Psoas muscle (tissue), 7 donors: ENCODE measurements at regions not wholly inside any gene's neighbourhood (a gene's known extent, or its start where the extent isn't known, plus 50 kb on each side); places are given as distances from the start of the nearest gene placed in this dataset.

ENCODE experiments used
- ATAC-seq, 4 donors: fragments of 200-7000 bp; cut with Tn5 transposase; one replicate each; pipeline ENCODE4 v1.9.1; 2020; ENCODE audit warnings: moderate library complexity in 3 of 4, mild to moderate bottlenecking in 2 of 4
- DNase-seq, 2 donors: peaks; one replicate each; pipeline ENCODE4 v3.0.0-alpha.2; 2020
- H3K27ac ChIP-seq: fragments of 200-600 bp; one replicate; pipeline ENCODE4 v1.8.0; 2022
- H3K27me3 ChIP-seq, 3 donors: fragments of 200-600 bp in 1 of 3; one replicate each; pipeline versions ENCODE4 v1.6.1 to v1.8.0; 2013 to 2022; ENCODE audit warnings: low read length in 2 of 3, mild to moderate bottlenecking in 2 of 3, moderate library complexity in 1 of 3; ENCODE audit not compliant: insufficient read depth in 3 of 3
- H3K36me3 ChIP-seq, 2 donors: fragments of 200-600 bp in 1 of 2; one replicate each; pipeline versions ENCODE4 v1.6.1 to v1.8.0; 2013 to 2022; ENCODE audit warnings: low read depth in 1 of 2, mild to moderate bottlenecking in 1 of 2, moderate library complexity in 1 of 2; ENCODE audit not compliant: insufficient read depth in 1 of 2
- H3K4me1 ChIP-seq: fragments of 200-600 bp; one replicate; pipeline ENCODE4 v1.8.0; 2022
- H3K4me3 ChIP-seq: fragments of 200-600 bp; one replicate; pipeline ENCODE4 v1.8.0; 2022; ENCODE audit warnings: mild to moderate bottlenecking
- H3K9me3 ChIP-seq: fragments of 200-600 bp; one replicate; pipeline ENCODE4 v1.8.0; 2022
- WGBS, 3 donors: extraction: QIAGEN DNeasy Blood & Tissue Kit; methylation state at CpG; one replicate each; pipeline versions ENCODE4 v1.1.6 to v1.1.7; 2013; 5-methylcytosine and 5-hydroxymethylcytosine counted together
- intact Hi-C, 2 donors: fragments of 100-400 bp; cut with DNase I; formaldehyde crosslinking; loops; one replicate each; pipeline versions ENCODE4 v1.11.0 to v1.14.2; 2022
- TF ChIP-seq, protein P1 (sequence below): fragments of 200-600 bp; IDR thresholded peaks from one replicate; pipeline ENCODE4 v1.8.0; 2022; ENCODE audit warnings: antibody characterized with exemption
- donor health status: healthy with polysubstance abuse.
- donor health status: DM: no; HTN: no; CAD: no; lungs with moderate emphysema.
- donor health status: Bipolar disorder and iron deficiency.
- donor health status: healthy.
- donor health status: DM: yes; HTN: yes; CAD: no.
- donor health status: DM: no; HTN: no; CAD: no.
- donor health status: DM: yes; HTN: yes; CAD: no.

- ATAC-seq (no peak), DNase-seq (no peak)
- H3K27me3 ChIP-seq: no peaks in the 10 kb centered on the region
- TF ChIP-seq, protein P1, sequence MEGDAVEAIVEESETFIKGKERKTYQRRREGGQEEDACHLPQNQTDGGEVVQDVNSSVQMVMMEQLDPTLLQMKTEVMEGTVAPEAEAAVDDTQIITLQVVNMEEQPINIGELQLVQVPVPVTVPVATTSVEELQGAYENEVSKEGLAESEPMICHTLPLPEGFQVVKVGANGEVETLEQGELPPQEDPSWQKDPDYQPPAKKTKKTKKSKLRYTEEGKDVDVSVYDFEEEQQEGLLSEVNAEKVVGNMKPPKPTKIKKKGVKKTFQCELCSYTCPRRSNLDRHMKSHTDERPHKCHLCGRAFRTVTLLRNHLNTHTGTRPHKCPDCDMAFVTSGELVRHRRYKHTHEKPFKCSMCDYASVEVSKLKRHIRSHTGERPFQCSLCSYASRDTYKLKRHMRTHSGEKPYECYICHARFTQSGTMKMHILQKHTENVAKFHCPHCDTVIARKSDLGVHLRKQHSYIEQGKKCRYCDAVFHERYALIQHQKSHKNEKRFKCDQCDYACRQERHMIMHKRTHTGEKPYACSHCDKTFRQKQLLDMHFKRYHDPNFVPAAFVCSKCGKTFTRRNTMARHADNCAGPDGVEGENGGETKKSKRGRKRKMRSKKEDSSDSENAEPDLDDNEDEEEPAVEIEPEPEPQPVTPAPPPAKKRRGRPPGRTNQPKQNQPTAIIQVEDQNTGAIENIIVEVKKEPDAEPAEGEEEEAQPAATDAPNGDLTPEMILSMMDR: no peak
- no peaks in the 10 kb centered on the region for H3K36me3 ChIP-seq
- H3K27ac ChIP-seq: no peak overlapping the region
- no peak overlapping the region for H3K4me3 ChIP-seq
- intact Hi-C loops: no loop called here
- no peaks in the 10 kb centered on the region for H3K4me1 ChIP-seq
- H3K9me3 ChIP-seq: no peaks in the 10 kb centered on the region
Measured at GRCh38 chr9:97753364-97753763, 56.2 kb upstream of the XPA start.

GRCh38 chr9:97753975-97754374, 56.8 kb upstream of the XPA start:
- WGBS, 3 donors: 75 to 85% (median 76%) methylated on average over 2 of the region's 2 CpGs
- H3K27me3 ChIP-seq: no peaks in the 10 kb centered on the region
- DNase-seq (no peak), ATAC-seq (no peak)
- TF ChIP-seq, protein P1: no peak
- H3K9me3 ChIP-seq: no peaks in the 10 kb centered on the region
- no peak overlapping the region for H3K4me3 ChIP-seq
- H3K27ac ChIP-seq: no peak overlapping the region
- H3K4me1 ChIP-seq: no peaks in the 10 kb centered on the region
- intact Hi-C loops: no loop called here
- no peaks in the 10 kb centered on the region for H3K36me3 ChIP-seq

DNA sequence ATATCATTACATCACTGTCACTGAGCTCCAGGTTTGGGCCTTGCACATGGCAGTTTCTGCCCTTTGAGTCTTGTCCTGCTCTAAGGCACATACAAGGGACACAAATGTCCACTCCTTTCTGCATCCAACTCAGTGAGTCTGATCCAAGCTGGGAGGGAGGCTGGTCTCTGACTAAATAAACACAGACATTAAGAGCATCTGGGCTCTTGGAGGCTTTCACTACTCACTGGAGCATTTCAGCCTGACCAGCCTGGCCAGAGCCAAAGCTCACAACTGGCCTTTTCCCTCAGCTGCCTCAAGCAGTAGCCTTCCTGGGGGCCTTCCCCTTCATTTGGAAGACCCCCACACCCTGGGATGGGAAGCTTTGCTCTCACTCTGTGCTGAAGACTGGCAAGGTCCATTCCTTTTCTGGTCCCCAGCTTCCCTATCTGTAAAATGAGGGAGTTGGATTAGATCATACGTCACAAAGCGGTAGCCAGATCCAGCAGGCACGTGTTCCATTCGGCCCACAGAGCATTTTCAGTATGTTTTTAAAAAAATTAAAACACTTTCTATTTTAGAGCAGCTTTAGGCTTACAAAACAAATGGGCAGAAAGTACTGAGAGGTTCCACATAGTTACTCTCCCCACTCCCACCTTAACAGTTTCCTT, 58.6 kb upstream of the XPA start:
- ATAC-seq (no peak), DNase-seq (no peak)
- H3K4me3 ChIP-seq: no peak overlapping the region
- TF ChIP-seq, protein P1: no peak
- no peaks in the 10 kb centered on the region for H3K9me3 ChIP-seq
- intact Hi-C loops: no loop called here
- no peak overlapping the region for H3K27ac ChIP-seq
- no peaks in the 10 kb centered on the region for H3K4me1 ChIP-seq
- H3K36me3 ChIP-seq: no peaks in the 10 kb centered on the region
- WGBS, 3 donors: 72 to 79% (median 75%) methylated on average over 4 of the region's 4 CpGs
- H3K27me3 ChIP-seq: no peaks in the 10 kb centered on the region

DNA sequence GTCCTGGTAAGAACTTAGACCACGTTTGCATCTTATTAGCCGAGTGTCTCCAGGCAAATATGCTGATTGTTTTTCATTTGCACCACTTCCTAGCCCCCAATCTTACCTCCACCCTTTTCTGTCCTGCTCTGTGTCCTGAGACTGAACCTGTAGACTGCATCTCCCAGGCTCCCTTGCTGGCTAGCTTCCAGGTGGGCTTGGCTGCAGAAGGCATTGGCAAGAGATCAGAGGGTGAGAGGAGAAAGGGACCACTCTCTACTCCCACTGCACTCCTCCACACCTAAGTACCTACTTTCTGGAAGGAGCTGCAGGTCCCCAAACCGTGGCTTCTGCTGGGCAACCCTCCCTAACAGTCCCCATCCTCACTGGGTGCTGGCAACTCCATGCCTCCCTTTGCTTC, 59.9 kb upstream of the XPA start:
- Histone ChIP-seq H3K27ac (no peak overlapping the region), H3K9me3 (no peaks in the 10 kb centered on the region), H3K27me3 (peaks cover 0 to 10% (median 0%) of the 10 kb centered on the region in 3 donors), H3K4me3 (no peak overlapping the region), H3K4me1 (no peaks in the 10 kb centered on the region), H3K36me3 (no peaks in the 10 kb centered on the region)
- WGBS, 3 donors: 38 to 58% (median 51%) methylated on average over 3 of the region's 3 CpGs
- TF ChIP-seq, protein P1: no peak
- intact Hi-C loops: no loop called here
- DNase-seq (no peak), ATAC-seq (no peak)

DNA sequence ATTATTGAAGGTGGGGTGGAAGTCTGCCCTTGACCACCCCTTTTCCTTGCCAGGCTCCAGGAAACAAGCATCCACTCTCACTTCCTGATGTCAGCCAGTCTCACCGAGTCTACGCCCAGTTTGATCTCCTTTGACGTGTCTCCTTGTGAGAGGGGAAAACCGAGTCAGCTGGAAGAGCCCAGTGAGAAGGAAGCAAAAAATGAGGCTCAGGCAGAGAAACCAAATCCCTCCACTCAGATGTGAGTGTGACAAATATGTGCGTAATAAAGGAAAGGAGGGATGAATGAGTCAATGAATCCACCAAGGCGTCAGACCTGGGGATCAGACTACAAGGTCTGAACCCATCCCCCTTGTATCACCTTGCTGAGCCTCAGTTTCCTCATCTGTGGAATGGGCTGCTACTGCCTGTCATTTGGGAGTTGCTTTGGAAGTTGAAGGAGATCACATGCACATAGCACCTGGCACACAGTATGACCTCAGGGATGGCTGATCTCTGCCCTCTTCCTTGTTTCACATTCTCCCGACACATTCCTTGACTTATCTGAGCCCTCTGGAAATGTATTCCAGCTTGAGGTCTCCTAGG, 61.3 kb upstream of the XPA start:
- ATAC-seq (no peak), DNase-seq (no peak)
- no peaks in the 10 kb centered on the region for H3K4me1 ChIP-seq
- 53 to 62% (median 58%) methylated on average over 7 of the region's 7 CpGs for WGBS, 3 donors
- TF ChIP-seq, protein P1: no peak
- intact Hi-C loops: no loop called here
- no peaks in the 10 kb centered on the region for H3K9me3 ChIP-seq
- no peak overlapping the region for H3K4me3 ChIP-seq
- no peaks in the 10 kb centered on the region for H3K36me3 ChIP-seq
- no peak overlapping the region for H3K27ac ChIP-seq
- peaks cover 0 to 24% (median 0%) of the 10 kb centered on the region in 3 donors for H3K27me3 ChIP-seq
